ENCODE measurements at regions not wholly inside any gene's neighbourhood (a gene's known extent, or its start where the extent isn't known, plus 50 kb on each side); places are given as distances from the start of the nearest gene placed in this dataset.

- TF ChIP-seq EZH2 (IDR thresholded peaks at IDR 0.05; ENCODE audit: insufficient read depth, poor library complexity, severe bottlenecking) (no peak), EZH2phosphoT487 (IDR thresholded peaks at IDR 0.05; ENCODE audit: insufficient read depth, low read depth) (no peak)
These were observed 76.9 kb downstream of the FH start for GRCh38 chr1:241442686-241443085.
